ENCODE measurements at regions not wholly inside any gene's neighbourhood (a gene's known extent, or its start where the extent isn't known, plus 50 kb on each side); places are given as distances from the start of the nearest gene placed in this dataset.

DNA sequence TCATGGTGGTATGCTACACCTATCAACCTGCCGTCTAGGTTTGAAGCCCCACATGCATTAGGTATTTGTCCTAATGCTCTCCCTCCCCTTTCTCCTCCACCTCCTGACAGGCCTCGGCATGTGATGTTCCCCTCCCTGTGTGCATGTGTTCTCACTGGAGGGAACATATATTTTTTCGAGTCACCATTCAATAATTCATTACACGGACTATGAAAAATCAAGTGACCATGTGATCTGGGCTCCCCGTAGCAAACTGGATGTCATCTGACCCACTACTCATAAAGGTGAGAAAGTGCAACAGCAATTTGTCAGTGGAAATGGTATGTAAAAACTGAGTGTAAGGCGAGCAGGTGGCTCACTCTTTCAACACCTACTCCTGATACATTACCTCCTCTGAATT is 224.3 kb upstream of the RASGRP1 start:
- no peak for TF ChIP-seq ZNF274 (IDR thresholded peaks at IDR 0.05; ENCODE audit: low read depth, low read length)
- no peak for TF ChIP-seq YY1 (IDR thresholded peaks at IDR 0.05; ENCODE audit: insufficient read depth, insufficient read length)
